Erythroblast (primary cell): ENCODE measurements at regions not wholly inside any gene's neighbourhood (a gene's known extent, or its start where the extent isn't known, plus 50 kb on each side); places are given as distances from the start of the nearest gene placed in this dataset.

Experiments
- GATA1 ChIP-seq: IDR thresholded peaks from 2 replicates; pipeline ENCODE4 v1.6.1; 2011; ENCODE audit warnings: low read depth, mild to moderate bottlenecking, control low read depth, low read length, moderate library complexity
- POLR2A ChIP-seq: IDR thresholded peaks from 2 replicates; pipeline ENCODE4 v1.6.1; 2011; ENCODE audit warnings: mild to moderate bottlenecking, low read length

DNA sequence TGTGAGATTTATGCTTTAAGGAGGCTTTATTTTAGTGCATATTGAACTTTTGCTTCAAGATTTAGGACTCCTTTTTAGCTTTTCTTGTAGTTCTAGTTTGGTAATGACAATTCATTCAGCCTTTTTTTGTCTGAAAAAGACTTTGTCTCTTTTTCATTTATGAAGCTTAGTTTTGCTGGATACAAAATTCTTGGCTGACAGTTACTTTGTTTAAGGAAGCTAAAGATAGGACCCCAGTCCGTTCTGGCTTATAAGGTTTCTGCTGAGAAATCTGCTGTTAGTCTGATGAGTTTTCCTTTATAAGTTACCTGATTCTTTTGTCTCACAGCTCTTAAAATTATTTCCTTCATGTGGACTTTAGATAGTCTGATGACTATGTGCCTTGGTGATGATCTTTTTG lies 142.8 kb upstream of the B3GAT2 start:
- TF ChIP-seq POLR2A (no peak), GATA1 (no peak)
